ENCODE measurements at regions not wholly inside any gene's neighbourhood (a gene's known extent, or its start where the extent isn't known, plus 50 kb on each side); places are given as distances from the start of the nearest gene placed in this dataset.

DNA sequence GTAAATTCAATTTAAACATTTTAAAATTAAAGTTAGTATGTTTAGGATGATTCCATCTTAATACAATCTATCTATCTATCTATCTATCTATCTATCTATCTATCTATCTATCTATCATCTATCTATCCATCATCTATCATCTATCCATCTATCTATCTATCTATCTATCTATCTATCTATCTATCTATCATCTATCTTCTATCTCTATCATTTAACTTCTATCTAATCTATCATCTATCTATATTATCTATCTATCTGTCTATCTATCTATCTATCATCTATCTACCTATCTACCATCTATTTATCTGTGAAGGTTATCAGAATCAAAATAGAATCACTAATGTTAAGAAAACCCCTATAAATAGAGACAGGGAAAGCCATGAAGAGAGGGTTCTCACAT lies 78.3 kb downstream of the RAMP3 start:
- Histone ChIP-seq H3K4me1 (ENCODE audit: control insufficient read depth, insufficient read depth, low read length) (no peaks in the 10 kb centered on the region), H3K27ac (ENCODE audit: low read length) (no peak overlapping the region), H3K36me3 (ENCODE audit: control insufficient read depth, insufficient read depth, low read length) (no peaks in the 10 kb centered on the region), H3K9me3 (ENCODE audit: control insufficient read depth, insufficient read depth, low read depth, low read length) (no peaks in the 10 kb centered on the region), H3K4me3 (ENCODE audit: low read depth in 2 of 2, low read length in 2 of 2) (no peak overlapping the region), H3K27me3 (ENCODE audit: control insufficient read depth, insufficient read depth, low read length) (peaks cover 36% of the 10 kb centered on the region)
- ATAC-seq = no peak
- ChIA-PET CTCF (no interaction called here), POLR2A (no interaction called here)
- BruUV-seq (replicated peaks) = no TSS peak
- in situ Hi-C loops (cut with HindIII; ENCODE audit: low pct_unique_long_range_greater_than_20kb, low sequenced_read_pairs) = no loop called here
- intact Hi-C loops (cut with micrococcal nuclease; ENCODE audit: unreplicated experiment) = no loop called here
- TF ChIP-seq, protein P1, sequence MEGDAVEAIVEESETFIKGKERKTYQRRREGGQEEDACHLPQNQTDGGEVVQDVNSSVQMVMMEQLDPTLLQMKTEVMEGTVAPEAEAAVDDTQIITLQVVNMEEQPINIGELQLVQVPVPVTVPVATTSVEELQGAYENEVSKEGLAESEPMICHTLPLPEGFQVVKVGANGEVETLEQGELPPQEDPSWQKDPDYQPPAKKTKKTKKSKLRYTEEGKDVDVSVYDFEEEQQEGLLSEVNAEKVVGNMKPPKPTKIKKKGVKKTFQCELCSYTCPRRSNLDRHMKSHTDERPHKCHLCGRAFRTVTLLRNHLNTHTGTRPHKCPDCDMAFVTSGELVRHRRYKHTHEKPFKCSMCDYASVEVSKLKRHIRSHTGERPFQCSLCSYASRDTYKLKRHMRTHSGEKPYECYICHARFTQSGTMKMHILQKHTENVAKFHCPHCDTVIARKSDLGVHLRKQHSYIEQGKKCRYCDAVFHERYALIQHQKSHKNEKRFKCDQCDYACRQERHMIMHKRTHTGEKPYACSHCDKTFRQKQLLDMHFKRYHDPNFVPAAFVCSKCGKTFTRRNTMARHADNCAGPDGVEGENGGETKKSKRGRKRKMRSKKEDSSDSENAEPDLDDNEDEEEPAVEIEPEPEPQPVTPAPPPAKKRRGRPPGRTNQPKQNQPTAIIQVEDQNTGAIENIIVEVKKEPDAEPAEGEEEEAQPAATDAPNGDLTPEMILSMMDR (IDR thresholded peaks at IDR 0.05) = no peak
- TF ChIP-seq POLR2AphosphoS5 (IDR thresholded peaks at IDR 0.05; ENCODE audit: low read depth, low read length) (no peak), SIN3A (IDR thresholded peaks at IDR 0.05; ENCODE audit: borderline replicate concordance, insufficient read depth, low read depth, low read length) (no peak), TCF7L2 (IDR thresholded peaks at IDR 0.05; ENCODE audit: low read depth, low read length) (no peak)
- TF ChIP-seq, protein P2, sequence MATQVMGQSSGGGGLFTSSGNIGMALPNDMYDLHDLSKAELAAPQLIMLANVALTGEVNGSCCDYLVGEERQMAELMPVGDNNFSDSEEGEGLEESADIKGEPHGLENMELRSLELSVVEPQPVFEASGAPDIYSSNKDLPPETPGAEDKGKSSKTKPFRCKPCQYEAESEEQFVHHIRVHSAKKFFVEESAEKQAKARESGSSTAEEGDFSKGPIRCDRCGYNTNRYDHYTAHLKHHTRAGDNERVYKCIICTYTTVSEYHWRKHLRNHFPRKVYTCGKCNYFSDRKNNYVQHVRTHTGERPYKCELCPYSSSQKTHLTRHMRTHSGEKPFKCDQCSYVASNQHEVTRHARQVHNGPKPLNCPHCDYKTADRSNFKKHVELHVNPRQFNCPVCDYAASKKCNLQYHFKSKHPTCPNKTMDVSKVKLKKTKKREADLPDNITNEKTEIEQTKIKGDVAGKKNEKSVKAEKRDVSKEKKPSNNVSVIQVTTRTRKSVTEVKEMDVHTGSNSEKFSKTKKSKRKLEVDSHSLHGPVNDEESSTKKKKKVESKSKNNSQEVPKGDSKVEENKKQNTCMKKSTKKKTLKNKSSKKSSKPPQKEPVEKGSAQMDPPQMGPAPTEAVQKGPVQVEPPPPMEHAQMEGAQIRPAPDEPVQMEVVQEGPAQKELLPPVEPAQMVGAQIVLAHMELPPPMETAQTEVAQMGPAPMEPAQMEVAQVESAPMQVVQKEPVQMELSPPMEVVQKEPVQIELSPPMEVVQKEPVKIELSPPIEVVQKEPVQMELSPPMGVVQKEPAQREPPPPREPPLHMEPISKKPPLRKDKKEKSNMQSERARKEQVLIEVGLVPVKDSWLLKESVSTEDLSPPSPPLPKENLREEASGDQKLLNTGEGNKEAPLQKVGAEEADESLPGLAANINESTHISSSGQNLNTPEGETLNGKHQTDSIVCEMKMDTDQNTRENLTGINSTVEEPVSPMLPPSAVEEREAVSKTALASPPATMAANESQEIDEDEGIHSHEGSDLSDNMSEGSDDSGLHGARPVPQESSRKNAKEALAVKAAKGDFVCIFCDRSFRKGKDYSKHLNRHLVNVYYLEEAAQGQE (IDR thresholded peaks at IDR 0.05; ENCODE audit: insufficient read depth in 1 of 2, low read depth in 2 of 2, low read length in 1 of 2) = no peak
- no peak for DNase-seq (ENCODE audit: low read depth, low spot score)

DNA sequence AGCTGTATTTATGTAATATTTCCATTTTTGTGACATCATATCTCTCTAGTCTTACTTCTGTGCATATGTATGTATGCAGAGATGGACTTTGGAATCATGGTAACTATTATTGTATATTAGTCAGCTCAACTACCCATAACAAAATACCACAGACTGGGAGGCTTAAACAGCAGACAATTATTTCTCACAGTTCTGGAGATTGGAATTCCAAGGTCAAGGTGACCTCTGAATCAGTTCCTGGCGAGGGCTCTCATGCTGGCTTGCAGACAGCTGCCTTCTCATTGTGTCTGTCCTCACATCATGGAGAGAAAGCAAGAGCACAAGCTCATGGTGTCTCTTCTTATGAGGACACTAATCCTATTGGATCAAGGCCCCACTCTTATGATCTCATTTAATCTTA lies 79.1 kb downstream of the RAMP3 start:
- H3K4me3 ChIP-seq (ENCODE audit: low read depth in 2 of 2, low read length in 2 of 2) = no peak overlapping the region
- H3K27me3 ChIP-seq (ENCODE audit: control insufficient read depth, insufficient read depth, low read length) = peaks cover 37% of the 10 kb centered on the region
- no TSS peak for BruUV-seq (replicated peaks)
- ChIA-PET CTCF (no interaction called here), POLR2A (no interaction called here)
- no peak overlapping the region for H3K27ac ChIP-seq (ENCODE audit: low read length)
- H3K9me3 ChIP-seq (ENCODE audit: control insufficient read depth, insufficient read depth, low read depth, low read length) = no peaks in the 10 kb centered on the region
- H3K36me3 ChIP-seq (ENCODE audit: control insufficient read depth, insufficient read depth, low read length) = no peaks in the 10 kb centered on the region
- DNase-seq (ENCODE audit: low read depth, low spot score) (no peak), ATAC-seq (no peak)
- no peak for TF ChIP-seq TCF7L2 (IDR thresholded peaks at IDR 0.05; ENCODE audit: low read depth, low read length)
- TF ChIP-seq SIN3A (IDR thresholded peaks at IDR 0.05; ENCODE audit: borderline replicate concordance, insufficient read depth, low read depth, low read length) = no peak
- TF ChIP-seq, protein P2 (IDR thresholded peaks at IDR 0.05; ENCODE audit: insufficient read depth in 1 of 2, low read depth in 2 of 2, low read length in 1 of 2) = no peak
- no peak for TF ChIP-seq POLR2AphosphoS5 (IDR thresholded peaks at IDR 0.05; ENCODE audit: low read depth, low read length)
- TF ChIP-seq, protein P1 (IDR thresholded peaks at IDR 0.05) = no peak
- H3K4me1 ChIP-seq (ENCODE audit: control insufficient read depth, insufficient read depth, low read length) = no peaks in the 10 kb centered on the region
- in situ Hi-C loops (cut with HindIII; ENCODE audit: low pct_unique_long_range_greater_than_20kb, low sequenced_read_pairs) (no loop called here), intact Hi-C loops (cut with micrococcal nuclease; ENCODE audit: unreplicated experiment) (no loop called here)
